BLaER1 treated with 17β-estradiol and CSF1 and Interleukin-3, amounts not matched to agents 10 nM and 100 nM (cell line): ENCODE measurements at regions not wholly inside any gene's neighbourhood (a gene's known extent, or its start where the extent isn't known, plus 50 kb on each side); places are given as distances from the start of the nearest gene placed in this dataset.

ENCODE experiments used
- H3K27ac ChIP-seq, 11 experiments: shearing (Covaris generic); formaldehyde crosslinking; 2 replicates each; pipeline ENCODE4 v1.8.1; 2022
- H3K27me3 ChIP-seq, 11 experiments: shearing (Covaris generic); formaldehyde crosslinking; 2 replicates each; pipeline ENCODE4 v1.8.1; 2022
- H3K36me3 ChIP-seq, 11 experiments: shearing (Covaris generic); formaldehyde crosslinking; 2 replicates each; pipeline ENCODE4 v1.8.1; 2022
- H3K4me1 ChIP-seq, 10 experiments: shearing (Covaris generic); formaldehyde crosslinking; 2 replicates each; pipeline ENCODE4 v1.8.1; 2022
- H3K4me2 ChIP-seq, 11 experiments: shearing (Covaris generic); formaldehyde crosslinking; 2 replicates each; pipeline ENCODE4 v1.8.1; 2022
- H3K4me3 ChIP-seq, 10 experiments: shearing (Covaris generic); formaldehyde crosslinking; 2 replicates each; pipeline ENCODE4 v1.8.1; 2022
- H3K9ac ChIP-seq, 11 experiments: shearing (Covaris generic); formaldehyde crosslinking; 2 replicates each; pipeline ENCODE4 v1.8.1; 2022
- H3K9me3 ChIP-seq, 11 experiments: shearing (Covaris generic); formaldehyde crosslinking; replicated peaks in 1 of 11; 2 replicates each; pipeline ENCODE4 v1.8.1; 2022
- H4K20me1 ChIP-seq, 11 experiments: shearing (Covaris generic); formaldehyde crosslinking; 2 replicates each; pipeline ENCODE4 v1.8.1; 2022
- Cebpa-rat ChIP-seq, 11 experiments: shearing (Covaris generic); IDR thresholded peaks; 2 replicates each; pipeline ENCODE4 v1.8.1; 2022

DNA sequence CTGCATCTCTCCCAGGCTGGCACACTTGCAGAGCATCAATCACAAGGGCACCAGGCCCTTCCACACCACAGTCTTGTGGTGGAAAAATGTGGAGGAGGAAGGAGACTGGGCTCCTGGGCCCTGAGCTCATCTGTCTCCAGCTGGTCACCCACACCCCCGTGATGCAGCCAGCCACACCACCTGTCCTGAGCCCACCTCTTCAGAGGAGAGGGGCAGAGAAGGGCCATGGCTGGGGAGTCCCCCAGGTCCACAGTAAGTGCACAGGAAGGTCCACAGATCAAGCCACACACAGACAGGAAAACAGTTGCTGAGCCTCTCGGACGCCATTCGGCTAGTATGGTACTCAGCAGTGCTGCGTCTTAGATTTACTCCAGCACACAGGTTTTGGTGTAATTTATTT, 203.5 kb upstream of the SALL3 start:
- Histone ChIP-seq H3K4me2 (no peak overlapping the region), H3K27ac (no peak overlapping the region), H4K20me1 (peaks cover 0 to 5% (median 0%) of the 10 kb centered on the region in 11 experiments; a peak in 1 of 22 replicates), H3K9me3 (no peaks in the 10 kb centered on the region), H3K36me3 (no peaks in the 10 kb centered on the region), H3K4me3 (no peak overlapping the region), H3K9ac (no peak overlapping the region), H3K27me3 (no peaks in the 10 kb centered on the region), H3K4me1 (no peaks in the 10 kb centered on the region)
- TF ChIP-seq Cebpa-rat (IDR thresholded peaks at IDR 0.05), result no peak

DNA sequence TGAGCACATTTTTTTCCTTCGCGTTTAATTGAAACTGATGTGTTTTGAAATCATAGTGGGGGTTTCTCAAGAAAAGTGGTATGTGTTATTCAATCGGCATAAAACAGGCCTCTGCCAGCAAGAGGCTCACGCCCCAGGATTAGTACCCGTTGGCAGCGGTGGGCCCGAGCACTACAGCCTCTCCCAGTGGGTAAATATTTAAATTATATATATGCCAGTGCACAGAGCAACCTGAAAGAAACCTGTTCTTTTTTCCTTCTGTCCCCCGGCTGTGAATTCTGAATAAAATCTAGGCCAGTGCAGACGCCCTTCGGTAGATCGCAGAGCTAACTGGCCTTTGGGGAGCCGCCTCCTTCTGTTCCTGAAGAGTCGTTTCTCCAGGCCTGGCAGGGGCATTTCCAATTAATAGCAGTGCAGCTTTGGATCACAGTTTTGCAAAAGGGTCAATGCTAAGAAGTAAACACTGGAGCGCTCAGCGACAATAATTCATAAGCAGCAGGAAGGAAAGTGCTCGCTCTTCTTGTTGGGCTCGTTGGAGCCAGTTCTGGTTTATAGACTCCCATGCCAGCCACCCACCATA, 202.8 kb upstream of the SALL3 start:
- Histone ChIP-seq H3K27me3 (no peaks in the 10 kb centered on the region), H3K4me3 (no peak overlapping the region), H3K4me2 (no peak overlapping the region), H3K4me1 (no peaks in the 10 kb centered on the region), H4K20me1 (peaks cover 0 to 5% (median 0%) of the 10 kb centered on the region in 11 experiments; a peak in 1 of 22 replicates), H3K9ac (no peak overlapping the region), H3K36me3 (no peaks in the 10 kb centered on the region), H3K9me3 (no peaks in the 10 kb centered on the region), H3K27ac (no peak overlapping the region)
- no peak for TF ChIP-seq Cebpa-rat (IDR thresholded peaks at IDR 0.05)

DNA sequence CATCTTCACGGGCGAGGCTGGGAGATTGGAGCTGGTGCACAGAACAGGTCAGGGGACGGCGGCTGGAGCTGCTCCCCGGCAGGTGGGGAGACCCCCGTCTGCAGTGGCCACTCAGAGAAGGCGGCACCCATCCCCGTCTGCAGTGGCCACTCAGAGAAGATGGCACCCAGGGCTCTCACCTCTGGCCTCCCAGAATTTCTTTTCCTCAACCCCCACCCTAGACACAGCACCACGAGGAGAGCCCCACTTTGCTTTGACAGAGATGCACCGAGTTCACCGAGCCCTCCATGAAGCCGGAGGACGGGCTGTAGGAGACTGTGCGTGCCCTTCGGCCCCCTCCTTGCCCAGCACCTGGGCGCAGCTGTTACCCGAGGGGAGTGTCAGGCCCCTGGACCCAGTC, 201.6 kb upstream of the SALL3 start:
- no peak overlapping the region for H3K9ac ChIP-seq
- no peaks in the 10 kb centered on the region for H3K4me1 ChIP-seq
- H3K36me3 ChIP-seq, result no peaks in the 10 kb centered on the region
- no peaks in the 10 kb centered on the region; a peak in 1 of 22 replicates for H4K20me1 ChIP-seq
- no peak for TF ChIP-seq Cebpa-rat (IDR thresholded peaks at IDR 0.05)
- H3K27me3 ChIP-seq, result no peaks in the 10 kb centered on the region
- H3K27ac ChIP-seq, result no peak overlapping the region
- H3K9me3 ChIP-seq, result no peaks in the 10 kb centered on the region
- H3K4me2 ChIP-seq, result no peak overlapping the region
- H3K4me3 ChIP-seq, result no peak overlapping the region

DNA sequence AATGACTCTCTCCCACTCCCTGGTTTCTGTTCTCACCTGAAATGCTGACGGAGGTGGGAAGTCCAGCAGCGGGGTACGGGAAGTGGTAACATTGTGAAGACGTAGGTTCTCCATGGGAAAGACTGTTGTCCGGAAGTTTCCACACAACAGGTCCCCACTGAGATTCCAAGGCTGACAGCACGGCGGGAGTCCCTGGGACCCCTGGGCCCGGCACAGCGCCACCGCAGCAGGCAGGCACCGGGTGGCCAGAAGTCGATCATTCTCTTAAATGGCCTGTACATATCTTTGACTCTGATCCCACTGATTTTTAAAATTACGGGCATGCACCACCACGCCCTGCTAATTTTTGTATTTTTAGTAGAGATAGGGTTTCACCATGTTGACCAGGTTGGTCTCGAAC, 201.0 kb upstream of the SALL3 start:
- TF ChIP-seq Cebpa-rat (IDR thresholded peaks at IDR 0.05), result no peak
- no peak overlapping the region for H3K27ac ChIP-seq
- H3K4me3 ChIP-seq, result no peak overlapping the region
- peaks cover 0 to 6% (median 0%) of the 10 kb centered on the region in 10 experiments; a peak in 1 of 20 replicates for H3K4me1 ChIP-seq
- H3K9ac ChIP-seq, result no peak overlapping the region
- no peaks in the 10 kb centered on the region; a peak in 2 of 22 replicates for H4K20me1 ChIP-seq
- H3K9me3 ChIP-seq, result no peaks in the 10 kb centered on the region
- no peaks in the 10 kb centered on the region for H3K36me3 ChIP-seq
- H3K27me3 ChIP-seq, result no peaks in the 10 kb centered on the region
- no peak overlapping the region for H3K4me2 ChIP-seq

DNA sequence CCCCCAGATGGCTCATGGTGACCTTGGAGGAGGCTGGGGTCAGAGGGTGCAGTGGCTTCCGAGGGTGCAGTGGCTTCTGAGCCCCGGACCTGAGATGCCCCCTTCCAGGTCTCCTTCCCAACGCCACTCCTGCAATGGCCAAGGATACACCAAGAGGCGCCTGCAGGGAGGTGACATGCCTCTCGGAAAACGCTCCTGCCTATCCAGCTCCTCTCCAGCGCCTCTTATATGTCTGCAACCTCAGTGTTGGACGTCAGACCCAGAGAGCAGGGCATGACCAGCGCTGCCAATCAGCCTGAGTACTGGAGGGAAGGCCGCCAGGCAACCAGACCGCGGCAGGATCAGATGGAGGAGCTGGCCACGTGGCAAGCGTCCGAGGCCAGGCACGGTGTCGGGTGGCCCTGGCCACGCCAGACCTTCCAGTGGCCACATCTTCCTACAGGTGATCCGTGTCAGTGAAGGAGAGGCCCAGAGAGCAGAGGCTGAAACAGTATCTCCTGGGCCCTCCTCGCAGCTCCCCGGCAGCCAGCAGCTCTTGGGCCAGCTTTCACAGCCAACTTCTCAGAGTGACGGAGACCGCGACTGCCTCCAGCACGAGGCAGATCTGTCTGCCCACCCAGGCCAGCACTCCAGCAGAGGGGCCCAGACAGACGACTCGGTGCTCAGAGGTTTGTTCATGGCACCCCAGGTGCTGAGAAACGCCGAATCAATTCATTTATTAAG, 199.5 kb upstream of the SALL3 start:
- peaks cover 0 to 8% (median 0%) of the 10 kb centered on the region in 10 experiments; a peak in 1 of 20 replicates for H3K4me1 ChIP-seq
- H3K36me3 ChIP-seq, result no peaks in the 10 kb centered on the region
- H3K9ac ChIP-seq, result no peak overlapping the region
- H3K9me3 ChIP-seq, result no peaks in the 10 kb centered on the region
- H3K4me2 ChIP-seq, result no peak overlapping the region
- H3K4me3 ChIP-seq, result no peak overlapping the region
- no peak overlapping the region for H3K27ac ChIP-seq
- H4K20me1 ChIP-seq, result no peaks in the 10 kb centered on the region; a peak in 1 of 22 replicates
- TF ChIP-seq Cebpa-rat (IDR thresholded peaks at IDR 0.05), result no peak
- H3K27me3 ChIP-seq, result no peaks in the 10 kb centered on the region

DNA sequence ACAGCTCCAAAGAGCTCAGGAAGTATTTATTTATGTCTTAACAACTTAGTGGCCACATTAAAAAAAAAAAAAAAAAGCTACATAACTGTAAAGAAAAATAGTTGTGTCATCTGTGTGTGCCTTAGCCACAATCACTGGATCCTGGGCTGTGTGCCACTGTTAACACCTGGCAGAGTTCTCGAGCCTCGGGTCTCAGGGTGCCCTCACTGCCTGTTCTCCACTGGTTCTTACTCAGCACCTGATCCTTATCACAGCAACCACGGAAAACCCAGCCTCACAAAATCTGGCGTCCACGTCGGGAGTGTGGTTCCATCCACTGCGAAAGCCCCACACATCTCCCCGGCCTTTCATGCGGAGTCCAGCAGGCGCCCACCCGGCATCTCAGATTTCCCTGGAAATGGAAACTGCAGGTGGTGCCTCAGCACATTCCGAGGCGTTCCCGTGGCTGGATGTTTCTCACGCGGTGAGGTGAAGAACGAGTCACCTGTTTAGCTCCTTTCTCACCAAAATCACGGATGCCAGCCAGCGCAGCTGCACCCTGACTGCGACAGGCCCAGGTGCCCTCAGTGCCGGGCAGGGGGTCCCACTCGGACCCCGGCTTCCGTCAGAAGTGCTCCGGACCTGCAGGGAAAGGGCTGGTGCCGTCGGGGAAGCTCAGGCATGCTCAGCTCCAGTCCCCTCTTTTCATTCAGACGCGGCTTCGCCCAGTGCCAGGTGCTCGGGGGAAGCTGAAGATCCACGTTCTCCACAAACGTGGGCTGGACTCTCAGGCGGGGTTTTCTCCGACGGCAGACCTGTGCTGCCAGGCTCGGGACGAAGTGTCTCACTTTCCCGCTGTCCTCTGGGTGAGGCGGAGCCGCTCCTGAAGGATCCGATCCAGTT, 198.7 kb upstream of the SALL3 start:
- no peaks in the 10 kb centered on the region for H3K9me3 ChIP-seq

DNA sequence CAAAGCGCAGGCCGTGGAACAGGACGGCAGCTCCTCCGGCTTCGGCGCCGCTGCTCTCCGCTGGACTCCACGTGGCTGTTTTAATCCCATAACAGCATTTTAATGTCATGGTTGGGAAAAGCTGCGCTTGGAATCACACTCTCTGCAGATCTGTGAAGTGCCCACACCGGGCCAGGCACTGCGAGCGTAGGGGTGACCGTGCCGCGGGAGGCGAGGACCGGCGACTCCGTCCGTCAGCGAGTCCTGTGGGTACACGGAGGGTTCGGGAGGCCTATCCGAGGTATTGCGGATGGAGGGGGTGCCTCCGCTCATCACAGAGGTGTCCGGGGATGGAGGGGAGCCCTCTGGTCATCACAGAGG, 198.0 kb upstream of the SALL3 start:
- no peaks in the 10 kb centered on the region for H3K9me3 ChIP-seq
- H3K4me1 ChIP-seq, result peaks cover 0 to 8% (median 0%) of the 10 kb centered on the region in 10 experiments; a peak in 1 of 20 replicates
- no peak overlapping the region for H3K4me3 ChIP-seq

More for the DNA sequence above, 198.7 kb upstream of the SALL3 start:
- Histone ChIP-seq H3K4me2 (no peak overlapping the region), H3K4me3 (no peak overlapping the region), H3K27me3 (no peaks in the 10 kb centered on the region), H3K9ac (no peak overlapping the region), H3K27ac (no peak overlapping the region), H3K36me3 (no peaks in the 10 kb centered on the region), H4K20me1 (no peaks in the 10 kb centered on the region; a peak in 1 of 22 replicates), H3K4me1 (peaks cover 0 to 8% (median 0%) of the 10 kb centered on the region in 10 experiments; a peak in 1 of 20 replicates)
- TF ChIP-seq Cebpa-rat (IDR thresholded peaks at IDR 0.05), result no peak

DNA sequence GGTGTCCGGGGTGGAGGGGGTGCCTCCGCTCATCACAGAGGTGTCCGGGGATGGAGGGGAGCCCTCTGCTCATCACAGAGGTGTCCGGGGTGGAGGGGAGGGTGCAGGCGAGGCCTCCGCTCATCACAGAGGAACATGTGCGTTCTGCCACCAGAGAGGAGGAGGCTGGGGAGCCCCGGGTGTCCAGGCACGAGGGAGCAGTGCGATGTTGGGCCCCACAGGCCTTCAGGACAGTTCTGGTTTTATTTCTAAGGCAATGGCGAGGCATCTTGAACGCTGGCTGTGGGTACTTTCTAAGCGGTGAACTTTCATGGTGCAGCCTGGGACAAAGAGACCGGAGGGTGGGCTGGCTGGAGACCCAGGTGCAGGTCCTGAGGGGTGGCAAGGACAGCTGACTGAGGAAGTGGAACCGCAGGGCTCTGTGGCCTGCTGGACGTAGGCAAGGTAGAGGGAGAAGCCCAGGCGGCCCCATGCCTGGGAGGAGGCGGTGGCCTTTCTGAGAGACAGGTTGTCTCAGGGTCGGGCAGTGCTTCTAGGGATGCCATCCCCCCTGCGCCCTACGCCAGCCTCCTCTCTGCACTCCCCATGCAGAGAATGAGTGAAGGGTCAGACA, 196.6 kb upstream of the SALL3 start:
- H3K27ac ChIP-seq, result no peak overlapping the region
- no peaks in the 10 kb centered on the region for H3K36me3 ChIP-seq
- peaks cover 0 to 8% (median 0%) of the 10 kb centered on the region in 10 experiments; a peak in 1 of 20 replicates for H3K4me1 ChIP-seq
- H3K27me3 ChIP-seq, result no peaks in the 10 kb centered on the region
- no peak for TF ChIP-seq Cebpa-rat (IDR thresholded peaks at IDR 0.05)
- H3K4me3 ChIP-seq, result no peak overlapping the region
- H3K9ac ChIP-seq, result no peak overlapping the region
- H3K4me2 ChIP-seq, result no peak overlapping the region
- no peaks in the 10 kb centered on the region for H3K9me3 ChIP-seq
- no peaks in the 10 kb centered on the region; a peak in 1 of 22 replicates for H4K20me1 ChIP-seq

More for the DNA sequence above, 198.0 kb upstream of the SALL3 start:
- Histone ChIP-seq H3K27ac (no peak overlapping the region), H3K4me2 (no peak overlapping the region), H3K27me3 (no peaks in the 10 kb centered on the region), H3K36me3 (no peaks in the 10 kb centered on the region), H3K9ac (no peak overlapping the region), H4K20me1 (no peaks in the 10 kb centered on the region; a peak in 1 of 22 replicates)
- no peak for TF ChIP-seq Cebpa-rat (IDR thresholded peaks at IDR 0.05)

DNA sequence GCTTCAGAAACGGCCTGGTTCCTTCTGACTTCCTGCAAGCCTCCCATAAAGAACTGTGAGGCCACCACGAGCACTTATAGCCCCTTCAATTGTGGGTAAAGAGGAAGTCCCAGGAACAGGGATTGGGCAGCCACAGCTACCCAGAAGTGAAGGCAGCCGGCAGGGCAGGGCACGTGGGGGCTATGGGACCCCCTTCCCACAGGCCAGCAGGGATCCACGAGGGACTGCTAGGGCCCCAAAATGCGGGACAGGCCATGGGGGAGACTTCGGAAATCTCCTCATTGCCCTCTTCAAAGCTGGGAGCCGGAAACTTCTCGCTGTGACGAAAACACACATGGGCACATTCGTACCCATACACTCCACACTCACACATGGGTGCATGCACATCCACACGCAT, 196.1 kb upstream of the SALL3 start:
- no peak overlapping the region for H3K9ac ChIP-seq
- no peaks in the 10 kb centered on the region for H3K9me3 ChIP-seq
- no peak for TF ChIP-seq Cebpa-rat (IDR thresholded peaks at IDR 0.05)
- no peaks in the 10 kb centered on the region for H3K27me3 ChIP-seq
- no peak overlapping the region for H3K27ac ChIP-seq
- H3K36me3 ChIP-seq, result no peaks in the 10 kb centered on the region
- peaks cover 0 to 8% (median 0%) of the 10 kb centered on the region in 10 experiments; a peak in 1 of 20 replicates for H3K4me1 ChIP-seq
- H3K4me3 ChIP-seq, result no peak overlapping the region
- H3K4me2 ChIP-seq, result no peak overlapping the region
- no peaks in the 10 kb centered on the region; a peak in 1 of 22 replicates for H4K20me1 ChIP-seq
